H9 (cell line): ENCODE measurements at regions not wholly inside any gene's neighbourhood (a gene's known extent, or its start where the extent isn't known, plus 50 kb on each side); places are given as distances from the start of the nearest gene placed in this dataset.

Experiments
- DNase-seq: peaks from one replicate; pipeline ENCODE4 v3.0.0-alpha.2; 2017
- H2AFZ ChIP-seq: one replicate; pipeline ENCODE4 v1.6.1; 2013; ENCODE audit warnings: mild to moderate bottlenecking, low read length, control low read depth, moderate library complexity
- H2AK5ac ChIP-seq: 2 replicates; pipeline ENCODE4 v1.6.1; 2013; ENCODE audit warnings: low read length, control low read depth, mixed read lengths; ENCODE audit not compliant: insufficient read length
- H2BK120ac ChIP-seq: one replicate; pipeline ENCODE4 v1.6.1; 2013; ENCODE audit warnings: low read depth, mild to moderate bottlenecking, low read length, control low read depth, inconsistent platforms; ENCODE audit not compliant: poor library complexity, severe bottlenecking
- H2BK12ac ChIP-seq: 2 replicates; pipeline ENCODE4 v1.6.1; 2013; ENCODE audit warnings: low read length, control low read depth, mixed read lengths, low read depth; ENCODE audit not compliant: insufficient read length
- H2BK15ac ChIP-seq: 2 replicates; pipeline ENCODE4 v1.6.1; 2013; ENCODE audit warnings: low read depth, low read length, control low read depth
- H2BK20ac ChIP-seq: one replicate; pipeline ENCODE4 v1.6.1; 2013; ENCODE audit warnings: low read depth, mild to moderate bottlenecking, low read length, control low read depth, inconsistent platforms; ENCODE audit not compliant: poor library complexity, severe bottlenecking
- H2BK5ac ChIP-seq: 2 replicates; pipeline ENCODE4 v1.6.1; 2013; ENCODE audit warnings: low read length, control low read depth, mixed read lengths; ENCODE audit not compliant: insufficient read length
- H3K14ac ChIP-seq: 2 replicates; pipeline ENCODE4 v1.6.1; 2013; ENCODE audit warnings: low read length, control low read depth; ENCODE audit not compliant: insufficient read depth
- H3K18ac ChIP-seq: 2 replicates; pipeline ENCODE4 v1.6.1; 2013; ENCODE audit warnings: low read depth, mild to moderate bottlenecking, mixed read lengths, low read length, control low read depth; ENCODE audit not compliant: insufficient read length
- H3K23ac ChIP-seq: 2 replicates; pipeline ENCODE4 v1.6.1; 2013; ENCODE audit warnings: low read length, control low read depth, mixed read lengths, low read depth; ENCODE audit not compliant: insufficient read length
- H3K23me2 ChIP-seq: 2 replicates; pipeline ENCODE4 v1.6.1; 2013; ENCODE audit warnings: low read depth, mild to moderate bottlenecking, mixed read lengths, low read length, control low read depth; ENCODE audit not compliant: insufficient read length, poor library complexity, severe bottlenecking
- H3K27ac ChIP-seq: 2 replicates; pipeline ENCODE4 v1.5.1; 2013; ENCODE audit warnings: low read length, control low read depth, mixed read lengths, low read depth; ENCODE audit not compliant: insufficient read length
- H3K27me3 ChIP-seq: 2 replicates; pipeline ENCODE4 v1.6.1; 2013; ENCODE audit warnings: low read length, control low read depth, inconsistent platforms; ENCODE audit not compliant: insufficient read depth
- H3K4ac ChIP-seq: 2 replicates; pipeline ENCODE4 v1.6.1; 2013; ENCODE audit warnings: low read depth, mild to moderate bottlenecking, control low read depth, inconsistent platforms, low read length, moderate library complexity
- H3K4me1 ChIP-seq: 2 replicates; pipeline ENCODE4 v1.6.1; 2013; ENCODE audit warnings: low read length, control low read depth, inconsistent platforms; ENCODE audit not compliant: insufficient read depth
- H3K4me2 ChIP-seq: 2 replicates; pipeline ENCODE4 v1.6.1; 2013; ENCODE audit warnings: low read length, control low read depth, mixed read lengths; ENCODE audit not compliant: insufficient read length, insufficient read depth
- H3K56ac ChIP-seq: 2 replicates; pipeline ENCODE4 v1.6.1; 2013; ENCODE audit warnings: low read depth, mild to moderate bottlenecking, mixed read lengths, low read length, control low read depth; ENCODE audit not compliant: insufficient read length
- H3K79me1 ChIP-seq: 2 replicates; pipeline ENCODE4 v1.6.1; 2013; ENCODE audit warnings: low read depth, mild to moderate bottlenecking, moderate library complexity, low read length, control low read depth, inconsistent platforms; ENCODE audit not compliant: insufficient read depth, poor library complexity, severe bottlenecking
- H3K79me2 ChIP-seq: 2 replicates; pipeline ENCODE4 v1.6.1; 2013; ENCODE audit warnings: low read length, control low read depth, inconsistent platforms; ENCODE audit not compliant: insufficient read depth
- H3K9ac ChIP-seq: 2 replicates; pipeline ENCODE4 v1.6.1; 2013; ENCODE audit warnings: low read length, control low read depth, mixed read lengths; ENCODE audit not compliant: insufficient read length; ENCODE audit errors: extremely low read depth
- H3K9me3 ChIP-seq: one replicate; pipeline ENCODE4 v1.6.1; 2013; ENCODE audit warnings: low read depth, low read length, inconsistent platforms; ENCODE audit not compliant: control insufficient read depth
- H3T11ph ChIP-seq: one replicate; pipeline ENCODE4 v1.6.1; 2013; ENCODE audit warnings: mild to moderate bottlenecking, low read length, control low read depth, inconsistent platforms
- H4K20me1 ChIP-seq: one replicate; pipeline ENCODE4 v1.6.1; 2013; ENCODE audit not compliant: control insufficient read depth, insufficient read length, insufficient read depth
- H4K5ac ChIP-seq: 2 replicates; pipeline ENCODE4 v1.6.1; 2013; ENCODE audit warnings: low read depth, mild to moderate bottlenecking, mixed read lengths, low read length, control low read depth; ENCODE audit not compliant: insufficient read length
- H4K8ac ChIP-seq: replicated peaks from 2 replicates; pipeline ENCODE4 v1.6.1; 2013; ENCODE audit warnings: low read length, control low read depth, mixed read lengths, low read depth; ENCODE audit not compliant: insufficient read length
- H4K91ac ChIP-seq: 2 replicates; pipeline ENCODE4 v1.6.1; 2013; ENCODE audit warnings: low read depth, mild to moderate bottlenecking, moderate library complexity, mixed read lengths, low read length, control low read depth; ENCODE audit not compliant: insufficient read length
- H3K27ac Mint-ChIP-seq, 3 experiments: 2 replicates in 2 of 3; 3 replicates in 1 of 3; pipeline ENCODE4 v1.8.0; 2020 to 2021; ENCODE audit warnings: mixed read lengths in 3 of 3, mild to moderate bottlenecking in 1 of 3, moderate library complexity in 1 of 3
- H3K27me3 Mint-ChIP-seq: 2 replicates; pipeline ENCODE4 v1.8.0; 2021; ENCODE audit warnings: low read depth, mild to moderate bottlenecking, moderate library complexity, mixed read lengths
- H3K36me3 Mint-ChIP-seq, 3 experiments: 2 replicates in 2 of 3; 3 replicates in 1 of 3; pipeline ENCODE4 v1.8.0; 2020 to 2021; ENCODE audit warnings: low read depth in 3 of 3, mixed read lengths in 3 of 3; ENCODE audit not compliant: insufficient read depth in 1 of 3
- H3K4me1 Mint-ChIP-seq, 2 experiments: 2 replicates each; pipeline ENCODE4 v1.8.0; 2020; ENCODE audit warnings: mixed read lengths in 2 of 2
- H3K4me3 Mint-ChIP-seq, 2 experiments: 2 replicates in 1 of 2; 3 replicates in 1 of 2; pipeline ENCODE4 v1.8.0; 2020 to 2021; ENCODE audit warnings: mild to moderate bottlenecking in 2 of 2, mixed read lengths in 2 of 2, moderate library complexity in 1 of 2
- H3K9me3 Mint-ChIP-seq, 2 experiments: 2 replicates in 1 of 2; 3 replicates in 1 of 2; pipeline ENCODE4 v1.8.0; 2020; ENCODE audit warnings: mild to moderate bottlenecking in 2 of 2, mixed read lengths in 2 of 2, moderate library complexity in 1 of 2
- WGBS: extraction: QIAGEN DNeasy Blood & Tissue Kit; methylation state at CpG from one replicate; pipeline ENCODE4 v1.1.7; 2013; ENCODE audit warnings: missing lambda C conversion rate, low lambda C conversion rate, mixed read lengths; ENCODE audit not compliant: insufficient read length; ENCODE audit errors: extremely low coverage; 5-methylcytosine and 5-hydroxymethylcytosine counted together
- TF ChIP-seq, protein P1 (sequence below): fragments of 200-600 bp; sonication (generic); conservative IDR thresholded peaks from 3 replicates; pipeline ENCODE4 v1.8.0; 2021; ENCODE audit warnings: antibody characterized with exemption, mild to moderate bottlenecking

DNA sequence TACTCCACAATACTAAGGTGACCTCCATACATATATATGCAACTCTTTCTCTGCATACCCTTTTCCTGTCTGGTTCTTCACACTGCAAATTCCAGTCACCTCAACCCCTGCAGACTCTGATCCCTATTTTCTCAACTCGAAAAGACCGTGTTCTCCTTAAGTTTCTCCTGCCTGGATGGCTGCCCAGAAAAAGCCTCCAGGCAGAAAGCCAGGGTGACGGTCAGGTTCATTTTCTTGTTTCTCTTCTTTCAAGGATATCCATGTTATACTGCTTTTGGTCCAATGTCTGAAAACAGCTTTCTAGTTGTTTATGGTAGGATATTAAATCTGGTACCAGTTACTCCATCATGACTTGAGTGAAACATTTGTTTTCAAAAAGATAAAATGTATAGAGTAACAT is 267.8 kb upstream of the MYO3A start:
- no peaks in the 10 kb centered on the region for H3K79me1 ChIP-seq
- no peak overlapping the region for H4K8ac ChIP-seq
- H2AFZ ChIP-seq = no peak overlapping the region
- H3K18ac ChIP-seq = no peak overlapping the region
- H2BK20ac ChIP-seq = no peak overlapping the region
- no peaks in the 10 kb centered on the region for H4K20me1 ChIP-seq
- H2BK5ac ChIP-seq = no peak overlapping the region
- no peak overlapping the region for H2BK120ac ChIP-seq
- no peak overlapping the region for H4K91ac ChIP-seq
- H3K36me3 Mint-ChIP-seq = no peaks in the 10 kb centered on the region; a peak in 1 of 7 replicates
- H3K23me2 ChIP-seq = no peaks in the 10 kb centered on the region
- TF ChIP-seq, protein P1, sequence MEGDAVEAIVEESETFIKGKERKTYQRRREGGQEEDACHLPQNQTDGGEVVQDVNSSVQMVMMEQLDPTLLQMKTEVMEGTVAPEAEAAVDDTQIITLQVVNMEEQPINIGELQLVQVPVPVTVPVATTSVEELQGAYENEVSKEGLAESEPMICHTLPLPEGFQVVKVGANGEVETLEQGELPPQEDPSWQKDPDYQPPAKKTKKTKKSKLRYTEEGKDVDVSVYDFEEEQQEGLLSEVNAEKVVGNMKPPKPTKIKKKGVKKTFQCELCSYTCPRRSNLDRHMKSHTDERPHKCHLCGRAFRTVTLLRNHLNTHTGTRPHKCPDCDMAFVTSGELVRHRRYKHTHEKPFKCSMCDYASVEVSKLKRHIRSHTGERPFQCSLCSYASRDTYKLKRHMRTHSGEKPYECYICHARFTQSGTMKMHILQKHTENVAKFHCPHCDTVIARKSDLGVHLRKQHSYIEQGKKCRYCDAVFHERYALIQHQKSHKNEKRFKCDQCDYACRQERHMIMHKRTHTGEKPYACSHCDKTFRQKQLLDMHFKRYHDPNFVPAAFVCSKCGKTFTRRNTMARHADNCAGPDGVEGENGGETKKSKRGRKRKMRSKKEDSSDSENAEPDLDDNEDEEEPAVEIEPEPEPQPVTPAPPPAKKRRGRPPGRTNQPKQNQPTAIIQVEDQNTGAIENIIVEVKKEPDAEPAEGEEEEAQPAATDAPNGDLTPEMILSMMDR = no peak
- no peaks in the 10 kb centered on the region for H3K27me3 Mint-ChIP-seq
- H3K4ac ChIP-seq = no peak overlapping the region
- DNase-seq = no peak
- H3K27ac ChIP-seq = no peak overlapping the region
- H3K27me3 ChIP-seq = no peaks in the 10 kb centered on the region
- H3K27ac Mint-ChIP-seq = peak overlapping the region in 1 of 3 experiments; percentile 34; a peak in 2 of 7 replicates
- H3K14ac ChIP-seq = no peak overlapping the region
- no peaks in the 10 kb centered on the region for H3K79me2 ChIP-seq
- no peak overlapping the region for H3K9ac ChIP-seq
- no peak overlapping the region for H3T11ph ChIP-seq
- no peaks in the 10 kb centered on the region for H3K4me1 ChIP-seq
- WGBS = no CpG with 5 or more reads among the region's 3 CpGs
- no peaks in the 10 kb centered on the region; a peak in 1 of 5 replicates for H3K9me3 Mint-ChIP-seq
- no peak overlapping the region for H3K23ac ChIP-seq
- H3K4me1 Mint-ChIP-seq = no peaks in the 10 kb centered on the region
- no peak overlapping the region for H2BK15ac ChIP-seq
- no peaks in the 10 kb centered on the region for H3K9me3 ChIP-seq
- H3K4me3 Mint-ChIP-seq = no peak overlapping the region
- H4K5ac ChIP-seq = no peak overlapping the region
- no peak overlapping the region for H2BK12ac ChIP-seq
- no peak overlapping the region for H2AK5ac ChIP-seq
- no peak overlapping the region for H3K56ac ChIP-seq
- H3K4me2 ChIP-seq = no peak overlapping the region
